NOMO-1 treated with DMSO at 0.1 percent for 48 hours (cell line): ENCODE measurements at regions not wholly inside any gene's neighbourhood (a gene's known extent, or its start where the extent isn't known, plus 50 kb on each side); places are given as distances from the start of the nearest gene placed in this dataset.

Source experiments
- DNase-seq: peaks from one replicate; lab custom pipeline; 2025; ENCODE audit not compliant: unreplicated experiment; lab: John Stamatoyannopoulos, UW

- DNase-seq: no peak
Observed at GRCh38 chr2:7452110-7452876, 535.1 kb downstream of the RNF144A start.

- no peak for DNase-seq
Observed at GRCh38 chr2:7454592-7454991, 537.4 kb downstream of the RNF144A start.

- DNase-seq: no peak
Observed at GRCh38 chr2:7456762-7457161, 539.5 kb downstream of the RNF144A start.

- DNase-seq: no peak
Observed at GRCh38 chr2:7458066-7458465, 540.9 kb downstream of the RNF144A start.

- DNase-seq: no peak
Observed at GRCh38 chr2:7467782-7468447, 550.7 kb downstream of the RNF144A start.

GRCh38 chr2:7468448-7468828, 551.2 kb downstream of the RNF144A start:
- DNase-seq: no peak

GRCh38 chr2:7468955-7469354, 551.7 kb downstream of the RNF144A start:
- no peak for DNase-seq

- DNase-seq: no peak
Observed at GRCh38 chr2:7471185-7471584, 554.0 kb downstream of the RNF144A start.

GRCh38 chr2:7472465-7472864, 555.3 kb downstream of the RNF144A start:
- DNase-seq: no peak

- DNase-seq: no peak
Observed at GRCh38 chr2:7473135-7473771, 556.0 kb downstream of the RNF144A start.

GRCh38 chr2:7476371-7476770, 559.2 kb downstream of the RNF144A start:
- DNase-seq: no peak

GRCh38 chr2:7479603-7480002, 562.4 kb downstream of the RNF144A start:
- DNase-seq: no peak

GRCh38 chr2:7480431-7480830, 563.2 kb downstream of the RNF144A start:
- DNase-seq: no peak

- DNase-seq: no peak
Observed at GRCh38 chr2:7490672-7491071, 573.5 kb downstream of the RNF144A start.

- DNase-seq: no peak
Observed at GRCh38 chr2:7492719-7493118, 575.5 kb downstream of the RNF144A start.

GRCh38 chr2:7497178-7497577, 580.0 kb downstream of the RNF144A start:
- peak; percentile 51 for DNase-seq

GRCh38 chr2:7499018-7499417, 581.8 kb downstream of the RNF144A start:
- no peak for DNase-seq

GRCh38 chr2:7502336-7502735, 585.1 kb downstream of the RNF144A start:
- DNase-seq: peak; percentile 31

- DNase-seq: no peak
Observed at GRCh38 chr2:7508296-7508943, 591.2 kb downstream of the RNF144A start.

GRCh38 chr2:7510353-7510752, 593.1 kb downstream of the RNF144A start:
- DNase-seq: no peak

GRCh38 chr2:7513834-7514233, 596.6 kb downstream of the RNF144A start:
- DNase-seq: no peak

GRCh38 chr2:7515327-7515726, 598.1 kb downstream of the RNF144A start:
- no peak for DNase-seq
